Mesothelial cell of epicardium (in vitro differentiated cells): ENCODE measurements at regions not wholly inside any gene's neighbourhood (a gene's known extent, or its start where the extent isn't known, plus 50 kb on each side); places are given as distances from the start of the nearest gene placed in this dataset.

Source experiments
- DNase-seq, 2 experiments: peaks; one replicate each; pipeline ENCODE4 v3.0.0; 2021; ENCODE audit warnings: low spot score in 2 of 2; ENCODE audit not compliant: unreplicated experiment in 2 of 2
- H3K27ac Mint-ChIP-seq: 2 replicates; pipeline ENCODE4 v1.8.0; 2021; ENCODE audit warnings: mixed read lengths
- H3K27me3 Mint-ChIP-seq: 2 replicates; pipeline ENCODE4 v1.8.0; 2021; ENCODE audit warnings: low read depth, mixed read lengths
- H3K36me3 Mint-ChIP-seq: 2 replicates; pipeline ENCODE4 v1.8.0; 2021; ENCODE audit warnings: mixed read lengths
- H3K4me1 Mint-ChIP-seq: 2 replicates; pipeline ENCODE4 v1.8.0; 2021; ENCODE audit warnings: mixed read lengths
- H3K4me3 Mint-ChIP-seq: 2 replicates; pipeline ENCODE4 v1.8.0; 2021; ENCODE audit warnings: mild to moderate bottlenecking, moderate library complexity, mixed read lengths
- H3K9me3 Mint-ChIP-seq: 2 replicates; pipeline ENCODE4 v1.8.0; 2021; ENCODE audit warnings: mixed read lengths
- TF ChIP-seq, protein P1 (sequence below): fragments of 200-600 bp; sonication (generic); IDR thresholded peaks from one replicate; pipeline ENCODE4 v1.5.0; 2021; ENCODE audit warnings: antibody characterized with exemption; ENCODE audit not compliant: unreplicated experiment

DNA sequence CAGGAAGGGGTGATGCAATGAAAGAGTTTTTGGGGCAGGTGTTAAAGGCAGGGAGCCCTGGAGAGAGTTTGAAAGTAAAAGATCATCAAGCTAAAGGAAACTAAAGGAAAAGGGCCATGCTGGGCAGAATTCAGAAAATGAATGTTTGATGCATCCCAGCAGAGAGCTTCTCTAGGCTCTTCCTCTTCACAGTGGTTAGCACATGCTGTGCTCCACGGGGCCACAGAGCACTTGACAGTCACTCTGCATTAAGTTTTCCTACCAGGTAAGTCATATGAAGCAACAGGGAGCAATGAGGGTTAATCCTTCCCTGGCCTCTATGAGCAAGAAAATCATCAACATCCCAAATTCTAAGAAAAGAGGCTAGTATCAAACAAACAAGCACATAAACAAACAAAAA lies 895.2 kb downstream of the TRIB2 start:
- H3K36me3 Mint-ChIP-seq, result no peaks in the 10 kb centered on the region
- H3K9me3 Mint-ChIP-seq, result peaks cover 12% of the 10 kb centered on the region
- no peak for DNase-seq
- H3K27me3 Mint-ChIP-seq, result no peaks in the 10 kb centered on the region
- no peaks in the 10 kb centered on the region for H3K4me1 Mint-ChIP-seq
- TF ChIP-seq, protein P1, sequence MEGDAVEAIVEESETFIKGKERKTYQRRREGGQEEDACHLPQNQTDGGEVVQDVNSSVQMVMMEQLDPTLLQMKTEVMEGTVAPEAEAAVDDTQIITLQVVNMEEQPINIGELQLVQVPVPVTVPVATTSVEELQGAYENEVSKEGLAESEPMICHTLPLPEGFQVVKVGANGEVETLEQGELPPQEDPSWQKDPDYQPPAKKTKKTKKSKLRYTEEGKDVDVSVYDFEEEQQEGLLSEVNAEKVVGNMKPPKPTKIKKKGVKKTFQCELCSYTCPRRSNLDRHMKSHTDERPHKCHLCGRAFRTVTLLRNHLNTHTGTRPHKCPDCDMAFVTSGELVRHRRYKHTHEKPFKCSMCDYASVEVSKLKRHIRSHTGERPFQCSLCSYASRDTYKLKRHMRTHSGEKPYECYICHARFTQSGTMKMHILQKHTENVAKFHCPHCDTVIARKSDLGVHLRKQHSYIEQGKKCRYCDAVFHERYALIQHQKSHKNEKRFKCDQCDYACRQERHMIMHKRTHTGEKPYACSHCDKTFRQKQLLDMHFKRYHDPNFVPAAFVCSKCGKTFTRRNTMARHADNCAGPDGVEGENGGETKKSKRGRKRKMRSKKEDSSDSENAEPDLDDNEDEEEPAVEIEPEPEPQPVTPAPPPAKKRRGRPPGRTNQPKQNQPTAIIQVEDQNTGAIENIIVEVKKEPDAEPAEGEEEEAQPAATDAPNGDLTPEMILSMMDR, result no peak
- H3K27ac Mint-ChIP-seq, result no peak overlapping the region
- no peak overlapping the region for H3K4me3 Mint-ChIP-seq

DNA sequence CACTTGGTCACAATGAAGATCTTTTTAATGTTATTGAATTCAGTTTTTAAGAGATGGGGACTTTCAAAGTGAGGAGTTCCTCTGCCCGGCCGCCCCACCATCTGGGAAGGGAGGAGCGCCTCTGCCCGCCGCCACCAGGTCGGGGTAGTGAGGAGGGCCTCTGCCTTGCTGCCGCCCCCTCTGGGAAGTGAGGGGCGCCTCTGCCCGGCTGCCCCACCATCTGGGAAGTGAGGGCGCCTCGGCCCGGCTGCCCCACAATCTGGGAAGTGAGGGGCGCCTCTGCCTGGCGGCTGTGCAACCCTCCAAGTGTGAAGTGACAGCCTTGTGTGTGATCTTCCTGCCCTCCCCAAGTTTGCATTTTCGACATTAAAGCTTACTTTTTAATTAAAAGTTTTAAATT lies 899.3 kb downstream of the TRIB2 start:
- H3K27ac Mint-ChIP-seq, result no peak overlapping the region
- H3K4me1 Mint-ChIP-seq, result no peaks in the 10 kb centered on the region
- H3K36me3 Mint-ChIP-seq, result no peaks in the 10 kb centered on the region
- no peak for DNase-seq
- no peak overlapping the region for H3K4me3 Mint-ChIP-seq
- peaks cover 16% of the 10 kb centered on the region for H3K9me3 Mint-ChIP-seq
- no peaks in the 10 kb centered on the region for H3K27me3 Mint-ChIP-seq
- TF ChIP-seq, protein P1, result no peak

DNA sequence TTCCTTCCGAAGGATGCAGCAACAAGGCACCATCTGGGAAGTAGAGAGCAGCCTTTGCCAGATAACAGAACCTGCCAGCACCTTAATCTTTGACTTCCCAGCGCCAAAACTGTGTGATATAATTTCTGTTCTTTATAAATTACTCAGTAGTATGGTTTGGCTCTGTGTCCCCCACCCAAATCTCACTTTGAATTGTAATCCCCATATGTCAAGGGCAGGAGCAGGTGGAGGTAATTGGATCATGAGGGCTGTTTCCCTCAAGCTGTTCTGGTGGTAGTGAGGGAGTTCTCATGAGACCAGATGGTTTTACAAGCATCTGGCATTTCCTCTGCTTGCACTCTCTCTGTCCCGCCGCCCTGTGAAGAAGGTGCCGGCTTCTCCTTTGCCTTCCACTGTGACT lies 899.9 kb downstream of the TRIB2 start:
- H3K27me3 Mint-ChIP-seq, result no peaks in the 10 kb centered on the region
- H3K4me1 Mint-ChIP-seq, result no peaks in the 10 kb centered on the region
- H3K9me3 Mint-ChIP-seq, result peaks cover 21% of the 10 kb centered on the region
- TF ChIP-seq, protein P1, result no peak
- DNase-seq, result no peak
- H3K36me3 Mint-ChIP-seq, result no peaks in the 10 kb centered on the region
- H3K4me3 Mint-ChIP-seq, result no peak overlapping the region
- no peak overlapping the region for H3K27ac Mint-ChIP-seq

DNA sequence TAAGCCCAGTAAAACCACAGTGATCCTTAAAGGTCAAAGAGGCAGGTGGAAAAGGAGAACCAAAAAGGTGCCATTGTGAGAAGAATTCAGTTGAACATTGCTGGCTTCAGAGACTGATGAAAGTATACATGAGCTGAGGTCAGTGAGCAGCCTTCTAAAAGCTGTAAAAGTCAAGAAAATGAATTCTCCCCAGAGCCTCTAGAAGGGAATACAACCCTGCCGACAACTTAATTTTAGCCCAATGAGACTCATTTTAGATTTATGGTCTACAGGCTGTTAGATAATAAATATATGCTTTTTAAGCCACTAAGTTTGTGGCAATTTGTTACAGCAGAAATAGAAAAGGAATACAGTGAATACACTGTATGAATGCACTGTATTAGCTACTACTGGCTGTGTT lies 911.4 kb downstream of the TRIB2 start:
- no peak overlapping the region for H3K27ac Mint-ChIP-seq
- no peak overlapping the region for H3K4me3 Mint-ChIP-seq

DNA sequence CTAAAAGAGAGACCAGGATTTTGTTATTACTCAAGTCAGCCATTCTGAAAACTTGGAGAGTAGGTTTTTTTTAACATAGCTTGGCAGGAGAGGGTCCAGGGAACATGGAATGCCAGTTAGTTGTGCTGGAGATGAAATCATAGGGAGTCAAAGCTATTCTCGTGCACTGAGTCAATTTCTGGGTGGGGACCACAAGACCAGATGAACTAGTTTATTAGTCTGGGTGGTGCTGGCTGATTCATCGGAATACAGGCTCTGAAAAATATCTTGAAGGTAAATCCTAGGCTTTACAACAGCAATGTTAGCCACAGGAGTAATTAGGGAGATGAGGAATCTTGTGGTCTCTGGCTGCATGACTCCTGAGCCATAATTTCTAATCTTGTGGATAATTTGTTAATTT lies 921.4 kb downstream of the TRIB2 start:
- Mint-ChIP-seq H3K4me1 (no peaks in the 10 kb centered on the region), H3K36me3 (no peaks in the 10 kb centered on the region), H3K4me3 (no peak overlapping the region), H3K27ac (no peak overlapping the region), H3K27me3 (no peaks in the 10 kb centered on the region), H3K9me3 (peaks cover 45% of the 10 kb centered on the region)
- TF ChIP-seq, protein P1, result no peak
- DNase-seq, result no peak

More for the DNA sequence above, 911.4 kb downstream of the TRIB2 start:
- Mint-ChIP-seq H3K27me3 (no peaks in the 10 kb centered on the region), H3K36me3 (no peaks in the 10 kb centered on the region), H3K4me1 (no peaks in the 10 kb centered on the region), H3K9me3 (peaks cover 4% of the 10 kb centered on the region)
- no peak for DNase-seq
- TF ChIP-seq, protein P1, result no peak

DNA sequence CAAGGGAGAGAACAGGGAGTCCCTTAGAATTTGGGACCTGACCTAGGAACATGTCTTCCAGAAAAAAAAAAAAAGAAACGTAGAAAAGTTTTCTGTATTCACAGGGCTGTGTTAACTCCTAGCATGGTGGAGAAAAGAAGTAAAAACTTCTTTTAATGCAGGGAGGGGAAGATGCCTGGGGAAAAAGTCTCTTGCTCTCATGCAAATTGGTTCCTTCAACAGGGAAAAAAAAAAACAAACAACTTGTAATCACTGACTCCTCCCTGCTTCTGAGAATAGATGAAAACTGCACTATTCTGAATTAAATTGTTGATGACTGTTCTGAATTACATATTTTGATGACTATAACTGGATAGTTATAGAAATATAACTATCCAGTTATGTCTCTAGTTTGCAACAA lies 933.2 kb downstream of the TRIB2 start:
- peaks cover 1% of the 10 kb centered on the region for H3K36me3 Mint-ChIP-seq
- no peak overlapping the region for H3K4me3 Mint-ChIP-seq
- no peak overlapping the region for H3K27ac Mint-ChIP-seq
- H3K27me3 Mint-ChIP-seq, result no peaks in the 10 kb centered on the region
- no peaks in the 10 kb centered on the region for H3K4me1 Mint-ChIP-seq
- TF ChIP-seq, protein P1, result no peak
- peaks cover 44% of the 10 kb centered on the region for H3K9me3 Mint-ChIP-seq
- no peak for DNase-seq
